PC-3 (cell line): ENCODE measurements at regions not wholly inside any gene's neighbourhood (a gene's known extent, or its start where the extent isn't known, plus 50 kb on each side); places are given as distances from the start of the nearest gene placed in this dataset.

Experiments used
- ATAC-seq: fragments of 200-7000 bp; cut with Tn5 transposase; 2 replicates; pipeline ENCODE4 v1.9.1; 2020; ENCODE audit warnings: mild to moderate bottlenecking, moderate library complexity
- BruUV-seq: library from RNA; stranded (reverse); fragments of 400-500 nt; replicated peaks from 2 replicates; lab custom pipeline; 2021; lab: Mats Ljungman, UMichigan
- CTCF ChIA-PET: fragments of 300-600 bp; sonication (Branson Sonifier 250); formaldehyde crosslinking; loops from one replicate; lab custom pipeline; 2022; ENCODE audit warnings: antibody characterized with exemption; lab: Charles Lee
- POLR2A ChIA-PET: fragments of 300-600 bp; sonication (Branson Sonifier 250); formaldehyde crosslinking; loops from one replicate; lab custom pipeline; 2022; ENCODE audit warnings: antibody characterized with exemption; ENCODE audit not compliant: unreplicated experiment; lab: Charles Lee
- DNase-seq: peaks from one replicate; pipeline ENCODE4 v3.0.0-alpha.2; 2015
- H2AFZ ChIP-seq: fragments of 300-600 bp; sonication (generic); 2 replicates; pipeline ENCODE4 v1.6.0; 2016; ENCODE audit warnings: antibody characterized with exemption, low read length
- H3F3A ChIP-seq: fragments of 300-600 bp; sonication (generic); one replicate; pipeline ENCODE4 v1.6.0; 2017; ENCODE audit warnings: antibody characterized with exemption, low read length, control low read depth, mild to moderate bottlenecking; ENCODE audit not compliant: unreplicated experiment
- H3K27ac ChIP-seq: fragments of 300-600 bp; sonication (generic); 2 replicates; pipeline ENCODE4 v1.5.1; 2016; ENCODE audit warnings: mild to moderate bottlenecking, low read length
- H3K27me3 ChIP-seq: fragments of 300-600 bp; sonication (generic); 2 replicates; pipeline ENCODE4 v1.6.1; 2016; ENCODE audit warnings: low read length, mixed read lengths
- H3K36me3 ChIP-seq: fragments of 300-600 bp; sonication (generic); 2 replicates; pipeline ENCODE4 v1.6.1; 2016; ENCODE audit warnings: low read depth, mixed run types, low read length, mixed read lengths
- H3K4me1 ChIP-seq: fragments of 300-600 bp; sonication (generic); 2 replicates; pipeline ENCODE4 v1.5.1; 2016; ENCODE audit warnings: low read length; ENCODE audit not compliant: insufficient read depth
- H3K4me2 ChIP-seq: fragments of 300-600 bp; sonication (generic); 2 replicates; pipeline ENCODE4 v1.6.0; 2016; ENCODE audit warnings: low read length
- H3K4me3 ChIP-seq: fragments of 300-600 bp; sonication (generic); 2 replicates; pipeline ENCODE4 v1.5.1; 2016; ENCODE audit warnings: mild to moderate bottlenecking, low read length, mixed read lengths
- H3K79me2 ChIP-seq: fragments of 300-600 bp; sonication (generic); 2 replicates; pipeline ENCODE4 v1.6.1; 2017; ENCODE audit warnings: low read length, mixed read lengths
- H3K9ac ChIP-seq: fragments of 300-600 bp; sonication (generic); 2 replicates; pipeline ENCODE4 v1.6.0; 2016; ENCODE audit warnings: mild to moderate bottlenecking, low read length
- H3K9me2 ChIP-seq: fragments of 300-600 bp; sonication (generic); replicated peaks from 2 replicates; pipeline ENCODE4 v1.6.1; 2016; ENCODE audit warnings: mixed run types, low read length, mixed read lengths
- H3K9me3 ChIP-seq: fragments of 300-600 bp; sonication (generic); 2 replicates; pipeline ENCODE4 v1.6.1; 2016; ENCODE audit warnings: low read length, mixed read lengths
- H4K20me1 ChIP-seq: fragments of 300-600 bp; sonication (generic); 2 replicates; pipeline ENCODE4 v1.6.1; 2016; ENCODE audit warnings: low read length, mixed read lengths
- CTCF ChIP-seq: fragments of 300-600 bp; sonication (generic); conservative IDR thresholded peaks from 2 replicates; pipeline ENCODE4 v1.5.1; 2017; ENCODE audit warnings: antibody characterized with exemption, low read depth, mild to moderate bottlenecking, low read length
- EZH2 ChIP-seq: fragments of 300-600 bp; sonication (generic); IDR thresholded peaks from one replicate; pipeline ENCODE4 v1.6.1; 2017; ENCODE audit warnings: antibody characterized with exemption, mild to moderate bottlenecking, low read length; ENCODE audit not compliant: unreplicated experiment
- EZH2phosphoT487 ChIP-seq: fragments of 300-600 bp; sonication (generic); IDR thresholded peaks from 2 replicates; pipeline ENCODE4 v1.6.1; 2018; ENCODE audit warnings: mild to moderate bottlenecking, antibody characterized with exemption, low read length, borderline replicate concordance
- intact Hi-C: fragments of 100-400 bp; cut with micrococcal nuclease; formaldehyde crosslinking; loops from 2 replicates; pipeline ENCODE4 v1.9.0; 2023

GRCh38 chr12:97784904-97785303, 322.3 kb downstream of the RMST start:
- DNase-seq (no peak), ATAC-seq (no peak)
- Histone ChIP-seq H3K27ac (no peak overlapping the region), H3K79me2 (no peaks in the 10 kb centered on the region), H3K9me3 (no peaks in the 10 kb centered on the region), H2AFZ (no peak overlapping the region), H3K36me3 (no peaks in the 10 kb centered on the region), H3K27me3 (no peaks in the 10 kb centered on the region), H3K9ac (no peak overlapping the region), H3K9me2 (no peaks in the 10 kb centered on the region), H3F3A (no peaks in the 10 kb centered on the region), H3K4me2 (no peak overlapping the region), H3K4me1 (no peaks in the 10 kb centered on the region), H4K20me1 (no peaks in the 10 kb centered on the region), H3K4me3 (no peak overlapping the region)
- POLR2A ChIA-PET, result no interaction called here
- intact Hi-C loops, result no loop called here
- CTCF ChIA-PET, result no interaction called here
- BruUV-seq, result no TSS peak
- no peak for TF ChIP-seq CTCF
- TF ChIP-seq EZH2phosphoT487, result no peak
- TF ChIP-seq EZH2, result no peak

GRCh38 chr12:97790281-97790680, 327.7 kb downstream of the RMST start:
- no peak for ATAC-seq
- CTCF ChIA-PET, result no interaction called here
- Histone ChIP-seq H4K20me1 (no peaks in the 10 kb centered on the region), H3K79me2 (no peaks in the 10 kb centered on the region), H3K27ac (no peak overlapping the region), H3K9me3 (no peaks in the 10 kb centered on the region), H3K36me3 (no peaks in the 10 kb centered on the region), H3K4me1 (no peaks in the 10 kb centered on the region), H2AFZ (no peak overlapping the region), H3K9me2 (no peaks in the 10 kb centered on the region), H3K4me2 (no peak overlapping the region), H3F3A (no peaks in the 10 kb centered on the region), H3K9ac (no peak overlapping the region), H3K27me3 (no peaks in the 10 kb centered on the region), H3K4me3 (no peak overlapping the region)
- no peak for TF ChIP-seq EZH2phosphoT487
- TF ChIP-seq EZH2, result no peak
- no peak for TF ChIP-seq CTCF
- intact Hi-C loops, result no loop called here
- no TSS peak for BruUV-seq
- no peak for DNase-seq
- POLR2A ChIA-PET, result no interaction called here

GRCh38 chr12:97797473-97797872, 334.9 kb downstream of the RMST start:
- no peak overlapping the region for H3K4me2 ChIP-seq
- BruUV-seq, result no TSS peak
- DNase-seq, result no peak

More at GRCh38 chr12:97797473-97797872, 334.9 kb downstream of the RMST start:
- H3K4me3 ChIP-seq, result no peak overlapping the region
- POLR2A ChIA-PET, result no interaction called here
- H3K9ac ChIP-seq, result no peak overlapping the region
- H3K9me3 ChIP-seq, result no peaks in the 10 kb centered on the region
- H3K27ac ChIP-seq, result no peak overlapping the region
- TF ChIP-seq CTCF, result no peak
- H3K4me1 ChIP-seq, result no peaks in the 10 kb centered on the region
- intact Hi-C loops, result no loop called here
- H3F3A ChIP-seq, result no peaks in the 10 kb centered on the region
- no peaks in the 10 kb centered on the region for H3K27me3 ChIP-seq
- no peaks in the 10 kb centered on the region for H3K36me3 ChIP-seq
- no peaks in the 10 kb centered on the region for H3K9me2 ChIP-seq
- CTCF ChIA-PET, result no interaction called here
- no peaks in the 10 kb centered on the region for H3K79me2 ChIP-seq
- no peak overlapping the region for H2AFZ ChIP-seq
- ATAC-seq, result no peak
- no peaks in the 10 kb centered on the region for H4K20me1 ChIP-seq
